Coronary artery (tissue), 2 donors: ENCODE measurements at regions not wholly inside any gene's neighbourhood (a gene's known extent, or its start where the extent isn't known, plus 50 kb on each side); places are given as distances from the start of the nearest gene placed in this dataset.

Experiments used
- DNase-seq: peaks from one replicate; pipeline ENCODE4 v3.0.0-alpha.2; 2017; ENCODE audit warnings: low spot score
- H3K27ac ChIP-seq, 2 donors: fragments of 200-600 bp; sonication (generic); one replicate each; pipeline ENCODE4 v1.5.1; 2016 to 2019
- H3K4me3 ChIP-seq: fragments of 200-600 bp; sonication (generic); 2 replicates; pipeline ENCODE4 v1.5.1; 2016; ENCODE audit warnings: mild to moderate bottlenecking, moderate library complexity
- CTCF ChIP-seq: fragments of 200-600 bp; sonication (generic); IDR thresholded peaks from one replicate; pipeline ENCODE4 v1.5.1; 2019; ENCODE audit warnings: antibody characterized with exemption

GRCh38 chr13:83182845-83183244 lies 699.4 kb downstream of the SLITRK1 start:
- Histone ChIP-seq H3K4me3 (no peak overlapping the region), H3K27ac (no peak overlapping the region)
- no peak for TF ChIP-seq CTCF
- no peak for DNase-seq

- TF ChIP-seq CTCF, result no peak
- no peak overlapping the region for H3K4me3 ChIP-seq
- DNase-seq, result no peak
- no peak overlapping the region for H3K27ac ChIP-seq
Measured at GRCh38 chr13:83178008-83178407, 704.3 kb downstream of the SLITRK1 start.

GRCh38 chr13:83168590-83168989 lies 713.7 kb downstream of the SLITRK1 start:
- H3K4me3 ChIP-seq, result no peak overlapping the region
- TF ChIP-seq CTCF, result no peak
- no peak overlapping the region for H3K27ac ChIP-seq
- no peak for DNase-seq

- Histone ChIP-seq H3K27ac (no peak overlapping the region), H3K4me3 (no peak overlapping the region)
- no peak for TF ChIP-seq CTCF
- no peak for DNase-seq
Measured at GRCh38 chr13:83167203-83167602, 715.1 kb downstream of the SLITRK1 start.

- no peak for TF ChIP-seq CTCF
- no peak for DNase-seq
- H3K4me3 ChIP-seq, result no peak overlapping the region
- no peak overlapping the region for H3K27ac ChIP-seq
Measured at GRCh38 chr13:83166550-83166949, 715.7 kb downstream of the SLITRK1 start.

GRCh38 chr13:83162493-83162892 lies 719.8 kb downstream of the SLITRK1 start:
- DNase-seq, result no peak
- TF ChIP-seq CTCF, result no peak
- Histone ChIP-seq H3K4me3 (no peak overlapping the region), H3K27ac (no peak overlapping the region)

GRCh38 chr13:83153848-83154247 lies 728.4 kb downstream of the SLITRK1 start:
- TF ChIP-seq CTCF, result no peak
- Histone ChIP-seq H3K27ac (no peak overlapping the region), H3K4me3 (no peak overlapping the region)
- no peak for DNase-seq
